Endothelial cell of umbilical vein (primary cell): ENCODE measurements at regions not wholly inside any gene's neighbourhood (a gene's known extent, or its start where the extent isn't known, plus 50 kb on each side); places are given as distances from the start of the nearest gene placed in this dataset.
A peak's percentile ranks its signal among the peaks of the same experiment; 100 is the strongest.

ENCODE experiments used
- BruUV-seq: library from RNA; stranded (reverse); fragments of 400-500 nt; replicated peaks from 2 replicates; lab custom pipeline; 2021; lab: Mats Ljungman, UMichigan
- CTCF ChIA-PET: fragments of 300-600, 350-600 bp; sonication (Branson Sonifier 250); formaldehyde crosslinking; loops from one replicate; lab custom pipeline; 2021; ENCODE audit warnings: antibody characterized with exemption, inconsistent platforms; lab: Charles Lee
- POLR2A ChIA-PET: fragments of 300-600, 350-600 bp; sonication (Branson Sonifier 250); formaldehyde crosslinking; loops from one replicate; lab custom pipeline; 2021; ENCODE audit warnings: antibody characterized with exemption, inconsistent platforms; lab: Charles Lee
- DNase-seq: peaks from one replicate; pipeline ENCODE4 v3.0.0-alpha.2; 2011; ENCODE audit warnings: low read depth, low spot score
- FAIRE-seq: peaks from 2 replicates; lab custom pipeline; 2011; peaks lifted over from hg19 to GRCh38; lab: Jason Lieb, UNC
- H2AFZ ChIP-seq: 2 replicates; pipeline ENCODE4 v1.6.0; 2012; ENCODE audit warnings: low read depth, low read length, control low read depth, inconsistent platforms
- H3K27ac ChIP-seq: 2 replicates; pipeline ENCODE4 v1.5.1; 2011; ENCODE audit warnings: low read depth, mild to moderate bottlenecking, control low read depth, low read length, moderate library complexity; ENCODE audit not compliant: insufficient read depth
- H3K27me3 ChIP-seq, 2 experiments: 2 replicates each; pipeline versions ENCODE4 v1.6.0 to v1.6.1; 2011; ENCODE audit warnings: low read length in 2 of 2, mixed read lengths in 1 of 2; ENCODE audit not compliant: control insufficient read depth in 2 of 2, insufficient read depth in 2 of 2
- H3K36me3 ChIP-seq, 2 experiments: 2 replicates in 1 of 2; 3 replicates in 1 of 2; pipeline ENCODE4 v1.5.1; 2011; ENCODE audit warnings: low read length in 2 of 2, mild to moderate bottlenecking in 1 of 2, moderate library complexity in 1 of 2; ENCODE audit not compliant: control insufficient read depth in 2 of 2, insufficient read depth in 2 of 2; ENCODE audit errors: extremely low read depth in 1 of 2
- H3K4me1 ChIP-seq: 3 replicates; pipeline ENCODE4 v1.5.1; 2011; ENCODE audit warnings: mild to moderate bottlenecking, low read length; ENCODE audit not compliant: control insufficient read depth, insufficient read depth; ENCODE audit errors: extremely low read depth
- H3K4me2 ChIP-seq: 2 replicates; pipeline ENCODE4 v1.6.1; 2011; ENCODE audit warnings: low read length, control low read depth, mixed read lengths; ENCODE audit not compliant: insufficient read depth
- H3K4me3 ChIP-seq, 3 experiments: fragments of 200-600 bp in 1 of 3; sonication (generic), shearing (Covaris generic) in 1 of 3; replicated peaks in 1 of 3; 2 replicates each; pipeline ENCODE4 v1.5.1; 2011 to 2016; ENCODE audit warnings: control low read depth in 3 of 3, low read length in 3 of 3, mild to moderate bottlenecking in 2 of 3, inconsistent platforms in 1 of 3, low read depth in 1 of 3, moderate library complexity in 1 of 3; ENCODE audit not compliant: insufficient read depth in 1 of 3
- H3K79me2 ChIP-seq: 2 replicates; pipeline ENCODE4 v1.6.0; 2012; ENCODE audit warnings: low read length, inconsistent platforms; ENCODE audit not compliant: control insufficient read depth, insufficient read depth
- H3K9ac ChIP-seq: replicated peaks from 2 replicates; pipeline ENCODE3; 2011; ENCODE audit warnings: low read length, control low read depth; ENCODE audit not compliant: insufficient read depth; ENCODE audit errors: extremely low read depth
- H3K9me1 ChIP-seq: replicated peaks from 3 replicates; pipeline ENCODE4 v1.6.0; 2011; ENCODE audit warnings: mild to moderate bottlenecking, low read length; ENCODE audit not compliant: control insufficient read depth, insufficient read depth; ENCODE audit errors: extremely low read depth
- H3K9me3 ChIP-seq: replicated peaks from 2 replicates; pipeline ENCODE4 v1.5.1; 2012; ENCODE audit warnings: low read length, inconsistent platforms; ENCODE audit not compliant: control insufficient read depth, insufficient read depth
- H4K20me1 ChIP-seq: replicated peaks from 2 replicates; pipeline ENCODE3; 2011; ENCODE audit warnings: mild to moderate bottlenecking, low read length; ENCODE audit not compliant: control insufficient read depth, insufficient read depth; ENCODE audit errors: extremely low read depth
- CTCF ChIP-seq, 2 donors: IDR thresholded peaks; 1 replicate in 1 of 2; 2 replicates in 1 of 2; pipeline ENCODE4 v1.5.1; 2011; ENCODE audit warnings: low read length in 2 of 2, mild to moderate bottlenecking in 2 of 2, moderate library complexity in 2 of 2, control low read depth in 1 of 2, inconsistent platforms in 1 of 2, low read depth in 1 of 2; ENCODE audit not compliant: insufficient read depth in 1 of 2; ENCODE audit errors: extremely low read depth in 1 of 2
- EZH2 ChIP-seq: IDR thresholded peaks from 2 replicates; pipeline ENCODE4 v1.6.1; 2012; ENCODE audit warnings: borderline replicate concordance, low read depth, mild to moderate bottlenecking, moderate library complexity, low read length, inconsistent platforms; ENCODE audit not compliant: severe bottlenecking
- FOS ChIP-seq: IDR thresholded peaks from 2 replicates; pipeline ENCODE4 v1.6.1; 2011; ENCODE audit warnings: mild to moderate bottlenecking, low read length, moderate library complexity, borderline replicate concordance; ENCODE audit not compliant: insufficient read depth
- GATA2 ChIP-seq: IDR thresholded peaks from 2 replicates; pipeline ENCODE4 v1.7.0; 2011; ENCODE audit warnings: low read depth, mild to moderate bottlenecking, moderate library complexity, mixed read lengths, low read length; ENCODE audit not compliant: insufficient read length, insufficient read depth
- JUN ChIP-seq: IDR thresholded peaks from 2 replicates; pipeline ENCODE4 v1.6.1; 2011; ENCODE audit warnings: borderline replicate concordance, low read depth; ENCODE audit not compliant: insufficient read length, insufficient read depth
- MYC ChIP-seq: IDR thresholded peaks from one replicate; pipeline ENCODE4 v1.6.1; 2011; ENCODE audit warnings: mild to moderate bottlenecking, low read depth, low read length
- POLR2A ChIP-seq: IDR thresholded peaks from 2 replicates; pipeline ENCODE4 v1.6.1; 2012; ENCODE audit warnings: low read depth, mild to moderate bottlenecking, control low read depth, low read length
- POLR2AphosphoS5 ChIP-seq: IDR thresholded peaks from 2 replicates; pipeline ENCODE4 v1.6.1; 2012; ENCODE audit warnings: low read depth, mild to moderate bottlenecking, control low read depth, low read length, moderate library complexity; ENCODE audit not compliant: insufficient read depth
- dilution Hi-C: fragments of 300-500 bp; cut with MboI; formaldehyde crosslinking; loops from one replicate; pipeline ENCODE4 v1.15.0; 2019; ENCODE audit warnings: low sequenced_read_pairs; ENCODE audit not compliant: extremely low pct_ligation_motif_present
- intact Hi-C: fragments of 100-400 bp; cut with micrococcal nuclease; formaldehyde crosslinking; loops from one replicate; pipeline ENCODE4 v1.10.0; 2022

DNA sequence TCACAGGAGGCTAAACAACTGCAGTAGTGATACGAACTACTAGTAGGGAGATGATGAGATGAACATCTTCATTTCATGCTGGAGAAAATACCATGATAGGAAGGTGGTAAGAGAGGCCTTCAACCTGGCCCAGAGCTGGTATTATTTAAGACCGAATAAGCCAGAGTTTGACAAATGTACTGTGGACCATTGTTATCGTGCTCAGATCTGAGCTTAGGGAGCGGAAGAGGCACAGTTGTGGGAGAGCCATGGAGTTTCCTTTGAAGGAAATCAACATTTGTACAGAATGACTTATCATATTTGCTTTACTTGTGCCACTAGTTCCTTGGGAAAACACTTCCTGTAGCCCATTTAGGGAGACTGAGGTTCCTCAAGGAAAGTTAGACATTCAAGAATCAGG, 260.6 kb upstream of the TNP1 start:
- Histone ChIP-seq H3K79me2 (no peaks in the 10 kb centered on the region), H3K4me3 (no peak overlapping the region), H3K4me2 (peak overlapping the region; percentile 63), H3K27ac (no peak overlapping the region), H2AFZ (peak overlapping the region; percentile 83), H3K27me3 (no peaks in the 10 kb centered on the region), H4K20me1 (no peaks in the 10 kb centered on the region), H3K4me1 (peaks cover 7% of the 10 kb centered on the region), H3K9me3 (no peaks in the 10 kb centered on the region), H3K9me1 (no peaks in the 10 kb centered on the region), H3K36me3 (no peaks in the 10 kb centered on the region), H3K9ac (no peak overlapping the region)
- CTCF ChIA-PET, result interaction anchor here (1.0 to 1.7 kb wide), 5 partner anchors 9 to 66 kb away, joined by 3 to 5 read pairs (median 3); no protein-coding TSS in a partner anchor
- dilution Hi-C loops (no loop called here), intact Hi-C loops (no loop called here)
- DNase-seq, result peak; percentile 58
- no peak for TF ChIP-seq POLR2A
- TF ChIP-seq GATA2, result peak; percentile 96
- TF ChIP-seq POLR2AphosphoS5, result peak; percentile 50
- TF ChIP-seq CTCF (IDR thresholded peaks at IDR 0.05; ENCODE audit: extremely low read depth in 1 of 2, insufficient read depth in 1 of 2, low read depth in 1 of 2, low read length in 2 of 2), result no peak
- no peak for TF ChIP-seq EZH2
- no peak for TF ChIP-seq FOS
- TF ChIP-seq JUN, result no peak
- no peak for TF ChIP-seq MYC
- POLR2A ChIA-PET, result no interaction called here
- BruUV-seq, result no TSS peak
- peak; percentile 84 for FAIRE-seq
